Mammary epithelial cell (primary cell): ENCODE measurements at regions not wholly inside any gene's neighbourhood (a gene's known extent, or its start where the extent isn't known, plus 50 kb on each side); places are given as distances from the start of the nearest gene placed in this dataset.

Experiments
- CTCF ChIP-seq, 2 donors: IDR thresholded peaks in 1 of 2; conservative IDR thresholded peaks in 1 of 2; 2 replicates each; pipeline ENCODE4 v1.5.1; 2011 to 2012; ENCODE audit warnings: inconsistent platforms in 2 of 2, low read length in 2 of 2, mild to moderate bottlenecking in 2 of 2, control low read depth in 1 of 2, low read depth in 1 of 2; ENCODE audit not compliant: insufficient read depth in 1 of 2; ENCODE audit errors: extremely low read depth in 1 of 2
- EZH2 ChIP-seq: IDR thresholded peaks from 2 replicates; pipeline ENCODE4 v1.6.1; 2012; ENCODE audit warnings: low read length, inconsistent platforms, borderline replicate concordance

GRCh38 chr2:128818248-128818647 is 499.6 kb upstream of the HS6ST1 start:
- no peak for TF ChIP-seq CTCF (conservative IDR thresholded peaks at IDR 0.05 in 1 of 2, IDR thresholded peaks at IDR 0.05 in 1 of 2; ENCODE audit: extremely low read depth in 1 of 2, insufficient read depth in 1 of 2, low read depth in 1 of 2, low read length in 2 of 2)
- TF ChIP-seq EZH2: no peak
